ENCODE measurements at regions not wholly inside any gene's neighbourhood (a gene's known extent, or its start where the extent isn't known, plus 50 kb on each side); places are given as distances from the start of the nearest gene placed in this dataset.
A peak's percentile ranks its signal among the peaks of the same experiment; 100 is the strongest.
"Not testable (repeated sequence)": the region's sequence is repeated elsewhere in the genome, so short reads cannot be mapped to it uniquely, and the experiment has no call there.

- no peak for DNase-seq
Observed at GRCh38 chr11:93902921-93903320, 52.5 kb upstream of the VSTM5 start.

DNA sequence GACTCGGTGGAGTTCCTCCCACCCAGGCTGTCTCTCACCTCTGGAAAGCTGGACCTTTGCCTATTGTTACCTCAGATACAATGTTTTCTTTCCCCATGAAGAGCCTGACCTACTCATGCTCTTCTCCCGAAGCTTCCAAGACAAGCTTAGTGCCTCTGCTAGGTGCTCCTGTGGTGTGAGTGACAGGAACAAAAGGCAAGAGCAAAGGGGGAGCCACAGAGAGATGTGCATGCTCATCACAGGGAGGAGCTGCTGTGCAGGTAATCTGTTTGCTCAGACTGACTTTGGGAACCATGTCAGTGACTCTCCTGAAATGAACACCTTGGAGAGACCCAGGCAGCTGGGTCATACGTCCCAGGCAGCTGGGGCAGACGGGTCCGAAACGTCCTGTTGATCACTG is 53.6 kb upstream of the VSTM5 start:
- no peak for DNase-seq

DNA sequence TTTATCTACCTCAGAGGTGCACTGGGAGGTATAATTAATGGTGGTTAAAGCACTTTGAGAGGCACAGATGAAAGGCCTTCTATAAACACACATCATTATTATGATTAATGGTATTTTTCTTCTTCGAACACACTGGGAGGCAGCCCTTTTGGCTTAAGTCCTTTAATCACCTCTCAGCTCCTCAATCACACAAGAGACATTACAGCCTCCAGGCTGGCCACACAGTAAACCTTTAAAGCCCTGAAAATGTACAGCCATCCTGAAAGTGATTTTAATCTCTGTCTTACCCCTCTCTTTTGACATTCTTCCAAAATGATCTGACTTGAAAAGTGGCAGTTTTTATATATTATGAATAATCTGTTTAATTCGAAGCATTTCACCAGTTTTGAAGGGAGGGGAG is 54.3 kb upstream of the VSTM5 start:
- DNase-seq: no peak

DNA sequence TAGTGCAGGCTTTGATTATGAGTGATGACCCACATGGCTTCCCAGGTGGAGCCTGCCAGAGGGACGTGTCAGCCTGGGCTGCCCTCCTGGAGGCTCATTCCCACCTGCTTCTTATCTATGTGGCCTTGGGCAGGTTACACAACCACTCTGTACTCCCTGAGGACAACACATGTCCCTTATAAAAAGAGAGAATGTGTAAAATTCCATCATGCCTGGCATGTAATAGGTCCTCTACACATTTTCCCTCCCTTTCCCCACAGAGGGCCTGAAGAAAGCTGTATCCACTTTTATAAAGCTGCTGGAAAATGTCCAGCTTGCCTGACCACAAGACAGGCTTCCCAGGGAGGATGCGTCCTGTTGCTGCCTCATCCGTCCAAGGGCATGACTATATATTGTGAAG is 55.0 kb upstream of the VSTM5 start:
- DNase-seq: no peak

- no peak for DNase-seq
Observed at GRCh38 chr11:93906486-93906885, 56.1 kb upstream of the VSTM5 start.

DNA sequence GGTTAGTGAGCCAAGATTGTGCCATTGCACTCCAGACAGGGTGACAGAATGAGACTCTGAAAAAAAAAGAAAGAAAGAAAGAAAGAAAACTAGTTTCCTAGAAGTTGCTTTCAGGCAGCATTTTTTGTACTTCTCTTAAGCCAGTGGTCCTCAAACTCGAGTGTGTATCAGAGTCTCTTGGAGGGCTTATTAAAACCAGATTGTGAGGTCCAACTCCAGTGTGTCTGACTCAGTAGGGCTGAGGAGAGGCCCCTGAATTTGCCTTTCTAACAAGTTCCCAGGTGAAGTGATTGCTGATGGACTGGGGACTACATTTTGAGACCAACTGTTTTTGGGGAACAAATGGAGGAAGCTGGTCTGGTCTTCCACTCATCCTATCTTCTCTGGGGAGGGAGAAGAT is 57.5 kb upstream of the VSTM5 start:
- DNase-seq: no peak

DNA sequence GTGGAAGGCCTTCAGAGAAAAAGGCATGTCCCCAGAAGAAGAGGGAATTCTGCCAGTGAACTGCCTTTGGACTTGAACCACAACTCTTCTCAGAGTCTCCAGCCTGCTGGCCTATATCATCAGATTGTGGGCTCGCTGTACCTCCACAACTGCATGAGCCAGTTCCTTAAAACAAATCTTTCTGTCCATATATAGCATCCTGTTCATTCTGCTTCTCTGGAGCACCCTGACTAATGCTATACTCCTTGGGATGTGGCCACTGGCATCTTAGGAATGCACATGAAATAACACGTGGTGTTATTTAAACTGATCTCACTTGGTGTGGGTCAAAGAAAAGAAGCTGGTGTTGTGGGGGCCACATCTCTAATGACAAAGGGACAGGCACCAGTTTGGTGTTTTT is 58.3 kb upstream of the VSTM5 start:
- no peak for DNase-seq

GRCh38 chr11:93917673-93918072 is 67.3 kb upstream of the VSTM5 start:
- no peak for DNase-seq

GRCh38 chr11:93921695-93922468 is 71.5 kb upstream of the VSTM5 start:
- DNase-seq: peak; percentile 22 to 71

- no peak for DNase-seq
Observed at GRCh38 chr11:93922830-93923229, 72.4 kb upstream of the VSTM5 start.

DNA sequence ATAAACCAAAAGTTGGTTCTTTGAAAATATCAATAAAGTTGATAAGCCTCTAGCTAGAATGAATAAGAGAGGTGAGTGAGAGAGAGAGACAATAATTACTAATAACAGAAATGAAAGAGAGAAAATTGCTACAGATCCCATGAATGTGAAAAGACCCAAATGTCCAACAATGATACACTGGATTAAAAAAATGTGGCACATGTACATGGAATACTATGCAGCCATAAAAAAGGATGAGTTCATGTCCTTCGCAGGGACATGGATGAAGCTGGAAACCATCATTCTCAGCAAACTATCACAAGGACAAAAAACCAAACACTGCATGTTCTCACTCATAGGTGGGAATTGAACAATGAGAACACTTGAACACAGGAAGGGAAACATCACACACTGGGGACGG is 75.7 kb upstream of the VSTM5 start:
- DNase-seq: not testable (repeated sequence)

GRCh38 chr11:93929407-93929806 is 79.0 kb upstream of the VSTM5 start:
- DNase-seq: no peak

GRCh38 chr11:93933230-93933629 is 82.8 kb upstream of the VSTM5 start:
- DNase-seq: no peak

DNA sequence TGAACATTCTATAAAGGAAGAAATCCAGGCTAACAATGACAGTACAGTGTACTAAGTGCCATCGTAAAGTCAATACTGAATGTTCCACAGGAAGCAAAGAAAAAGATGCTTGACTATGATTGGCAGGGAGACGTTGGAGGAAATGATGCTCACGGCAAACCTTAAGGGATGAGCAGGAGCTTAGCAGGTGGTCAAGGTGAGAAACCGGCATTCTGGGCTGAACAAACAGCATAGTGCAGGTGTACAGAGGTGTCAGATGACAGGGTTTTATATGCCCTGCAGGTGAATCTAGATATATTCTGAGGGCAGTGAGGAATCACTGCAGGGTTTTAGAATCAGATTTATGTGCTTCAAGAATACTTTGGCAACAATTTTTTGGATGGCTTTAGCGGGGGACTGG is 85.3 kb upstream of the HEPHL1 start:
- no peak for DNase-seq

DNA sequence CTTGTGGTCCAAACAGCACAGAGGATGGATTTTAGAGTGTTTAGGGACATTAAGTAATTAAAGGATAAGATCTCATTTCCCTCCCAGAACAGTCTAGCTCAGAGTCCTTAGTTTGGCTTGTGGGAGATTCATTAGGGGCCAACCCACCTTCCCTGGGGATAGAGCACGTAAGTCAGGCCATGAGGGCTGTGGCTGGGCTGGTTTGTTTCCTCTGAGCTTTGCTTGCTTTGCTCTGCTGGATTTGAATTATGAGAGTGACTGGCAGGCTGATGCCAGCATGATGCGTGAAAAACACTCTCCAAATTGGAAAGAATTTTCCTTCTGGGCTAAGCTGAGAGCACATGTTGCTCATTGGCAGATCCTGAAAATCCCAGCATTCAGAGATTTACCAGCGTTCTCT is 84.7 kb upstream of the HEPHL1 start:
- no peak for DNase-seq

DNA sequence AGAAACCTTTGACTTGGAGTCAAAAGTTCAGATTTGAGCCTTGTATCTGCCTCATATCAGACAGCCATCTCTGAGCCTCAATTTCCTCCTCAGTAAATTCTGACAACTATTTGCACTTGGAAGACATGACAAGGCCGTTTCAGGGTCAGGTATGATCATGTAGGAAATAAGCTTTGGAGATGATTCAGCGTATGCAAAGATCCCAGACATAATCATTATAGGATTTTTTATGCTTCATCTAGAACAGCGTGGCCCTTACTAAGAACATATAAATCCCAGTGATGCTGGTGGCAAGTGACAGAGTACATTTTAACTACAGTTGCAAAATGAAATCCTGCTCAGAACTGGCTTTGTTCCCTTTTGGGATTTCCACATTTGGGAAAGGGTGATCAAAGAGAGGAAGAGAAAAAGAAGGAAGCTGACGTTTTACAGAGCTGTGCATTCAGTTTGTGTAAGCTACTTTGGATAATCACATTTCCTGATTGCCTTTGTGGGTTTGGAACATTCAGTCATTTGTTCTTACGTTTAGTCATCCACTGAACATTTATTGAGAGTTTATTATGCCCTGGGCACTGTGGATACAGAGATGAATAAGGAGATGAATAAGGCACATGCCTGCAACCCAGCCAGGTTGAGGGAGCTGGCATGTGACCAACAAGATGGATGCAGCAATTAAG is 81.9 kb upstream of the HEPHL1 start:
- DNase-seq: no peak

GRCh38 chr11:93940395-93940794 is 80.8 kb upstream of the HEPHL1 start:
- no peak for DNase-seq

DNA sequence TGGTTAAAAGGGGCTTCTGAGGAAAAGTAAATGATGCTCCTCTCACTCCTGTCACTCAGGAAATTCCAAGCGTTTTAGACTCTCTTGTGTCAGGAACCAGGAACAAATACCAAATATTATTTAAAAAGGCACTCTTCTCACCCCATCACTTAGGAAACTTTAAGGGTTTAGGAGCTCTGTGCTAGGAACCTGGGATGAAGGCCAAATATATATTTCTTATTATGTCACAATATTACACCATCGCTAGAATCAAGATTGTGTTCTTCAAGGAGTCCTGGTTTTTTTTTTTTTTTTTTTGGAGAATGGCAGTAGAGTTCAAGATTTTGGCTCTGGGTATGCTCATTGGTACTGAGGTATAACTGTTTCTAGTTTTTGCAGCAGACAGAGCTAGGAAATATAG is 79.0 kb upstream of the HEPHL1 start:
- no peak for DNase-seq

DNA sequence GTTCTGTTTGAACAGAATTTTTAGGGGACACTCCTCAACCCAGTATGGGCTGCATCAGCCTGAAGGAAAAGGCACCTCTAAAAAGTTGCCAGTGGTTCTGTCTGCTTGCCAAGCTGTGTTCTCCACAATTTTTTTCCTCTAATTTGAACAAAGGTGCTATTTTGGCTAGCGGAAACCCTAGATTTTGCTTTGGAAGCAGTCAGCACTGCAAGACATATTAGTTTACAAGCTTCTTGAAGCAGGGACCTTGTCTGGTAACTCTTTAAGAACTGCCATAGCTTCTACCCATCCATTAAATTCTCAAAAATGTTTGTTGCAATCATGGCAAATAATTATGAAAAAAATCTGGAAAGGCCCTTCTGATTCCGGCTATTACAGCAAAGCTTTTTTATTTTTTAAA is 75.6 kb upstream of the HEPHL1 start:
- no peak for DNase-seq

DNA sequence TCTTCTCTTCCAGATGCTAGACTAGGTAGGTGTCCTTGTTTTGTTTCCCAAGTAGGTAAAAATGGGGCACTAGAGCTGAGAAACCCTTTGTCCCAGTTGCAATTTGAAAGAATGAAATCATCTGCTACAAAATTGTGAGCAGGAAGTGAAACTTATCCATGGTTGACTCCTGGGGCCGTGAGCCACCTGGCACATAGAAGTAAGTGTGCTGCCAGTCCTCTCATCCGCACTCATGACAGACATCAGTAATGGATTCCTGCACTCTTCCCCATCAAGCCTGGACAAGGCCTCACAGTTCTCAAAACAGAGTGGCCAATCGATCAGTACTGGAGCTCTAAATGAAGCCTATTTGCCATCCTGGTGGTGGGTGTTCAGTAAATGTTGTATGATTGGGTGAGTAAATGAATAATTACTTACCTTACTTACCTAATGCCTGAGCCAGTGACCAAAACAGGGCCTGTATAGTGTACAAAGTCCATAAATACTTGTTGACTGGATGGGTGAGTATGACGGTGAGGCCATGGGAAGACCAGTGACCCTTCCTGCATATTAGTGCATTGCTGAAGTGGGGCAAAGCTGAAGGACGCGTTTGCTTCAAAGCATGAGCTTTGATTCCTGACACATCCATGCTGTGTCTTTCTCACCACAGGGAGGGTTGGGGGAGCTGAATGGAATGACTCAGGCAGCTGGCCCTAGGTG is 68.9 kb upstream of the HEPHL1 start:
- no peak for DNase-seq

GRCh38 chr11:93957397-93957952 is 63.7 kb upstream of the HEPHL1 start:
- DNase-seq: no peak

DNA sequence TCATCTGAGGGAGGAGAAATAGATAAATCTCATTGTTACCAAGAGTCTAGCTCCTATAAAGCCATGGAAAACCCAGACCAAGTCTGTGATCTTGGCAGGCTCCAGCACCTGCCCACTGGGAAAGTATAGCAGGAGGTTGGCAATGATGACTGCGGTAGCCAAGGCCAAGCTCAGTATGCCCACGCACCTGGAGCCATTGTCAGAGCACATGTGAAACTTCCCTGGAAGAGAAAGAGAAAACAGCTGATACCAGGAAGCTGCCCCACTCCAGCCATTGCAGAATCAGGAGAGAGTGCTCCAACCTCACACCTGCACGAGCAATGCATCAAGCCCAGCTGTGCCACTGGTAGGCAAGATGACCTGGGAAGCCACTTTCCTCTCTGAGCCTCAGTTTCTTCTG is 62.2 kb upstream of the HEPHL1 start:
- no peak for DNase-seq

- DNase-seq: no peak
Observed at GRCh38 chr11:93959663-93960062, 61.5 kb upstream of the HEPHL1 start.

GRCh38 chr11:93963072-93963471 is 58.1 kb upstream of the HEPHL1 start:
- DNase-seq: no peak

Measured in NCI-H446 (cell line).